ENCODE measurements at regions not wholly inside any gene's neighbourhood (a gene's known extent, or its start where the extent isn't known, plus 50 kb on each side); places are given as distances from the start of the nearest gene placed in this dataset.

DNA sequence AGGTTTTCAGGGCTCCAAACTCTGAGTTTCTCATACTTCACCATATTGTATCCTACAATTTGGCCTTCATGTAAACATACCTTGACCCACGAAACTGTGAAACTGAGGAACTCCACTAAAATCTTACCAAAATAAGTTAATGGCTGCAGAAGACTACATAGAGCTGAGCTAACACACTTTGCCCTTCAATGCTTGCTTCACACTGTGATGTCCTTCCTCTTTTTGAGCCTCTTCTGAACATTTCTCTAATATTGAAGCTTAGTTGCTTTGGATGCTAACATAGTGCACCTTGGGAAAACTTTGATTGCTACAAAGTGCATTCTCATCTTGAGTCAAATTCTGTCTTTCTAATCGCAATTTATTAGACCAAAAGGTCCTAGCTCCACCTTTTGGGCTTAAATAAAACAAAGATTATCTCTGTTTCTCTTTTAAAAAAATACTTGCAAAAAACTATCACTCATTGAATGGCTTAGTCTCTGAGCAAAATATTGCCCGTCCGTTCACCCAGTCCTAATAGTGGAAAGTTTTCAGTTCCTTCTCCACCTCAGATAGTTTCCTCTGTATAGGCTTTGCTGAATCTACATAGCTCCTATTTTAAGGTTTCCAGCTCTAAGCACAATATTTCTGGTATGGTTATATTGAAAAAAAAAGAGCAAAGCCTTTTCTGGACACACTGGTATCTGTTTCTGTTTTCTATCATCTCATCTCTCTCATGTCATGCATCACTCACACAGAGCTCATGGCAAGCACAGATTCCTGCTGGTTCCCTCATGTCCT is 494.6 kb downstream of the RFPL4B start (continued):
- TF ChIP-seq, protein P1, sequence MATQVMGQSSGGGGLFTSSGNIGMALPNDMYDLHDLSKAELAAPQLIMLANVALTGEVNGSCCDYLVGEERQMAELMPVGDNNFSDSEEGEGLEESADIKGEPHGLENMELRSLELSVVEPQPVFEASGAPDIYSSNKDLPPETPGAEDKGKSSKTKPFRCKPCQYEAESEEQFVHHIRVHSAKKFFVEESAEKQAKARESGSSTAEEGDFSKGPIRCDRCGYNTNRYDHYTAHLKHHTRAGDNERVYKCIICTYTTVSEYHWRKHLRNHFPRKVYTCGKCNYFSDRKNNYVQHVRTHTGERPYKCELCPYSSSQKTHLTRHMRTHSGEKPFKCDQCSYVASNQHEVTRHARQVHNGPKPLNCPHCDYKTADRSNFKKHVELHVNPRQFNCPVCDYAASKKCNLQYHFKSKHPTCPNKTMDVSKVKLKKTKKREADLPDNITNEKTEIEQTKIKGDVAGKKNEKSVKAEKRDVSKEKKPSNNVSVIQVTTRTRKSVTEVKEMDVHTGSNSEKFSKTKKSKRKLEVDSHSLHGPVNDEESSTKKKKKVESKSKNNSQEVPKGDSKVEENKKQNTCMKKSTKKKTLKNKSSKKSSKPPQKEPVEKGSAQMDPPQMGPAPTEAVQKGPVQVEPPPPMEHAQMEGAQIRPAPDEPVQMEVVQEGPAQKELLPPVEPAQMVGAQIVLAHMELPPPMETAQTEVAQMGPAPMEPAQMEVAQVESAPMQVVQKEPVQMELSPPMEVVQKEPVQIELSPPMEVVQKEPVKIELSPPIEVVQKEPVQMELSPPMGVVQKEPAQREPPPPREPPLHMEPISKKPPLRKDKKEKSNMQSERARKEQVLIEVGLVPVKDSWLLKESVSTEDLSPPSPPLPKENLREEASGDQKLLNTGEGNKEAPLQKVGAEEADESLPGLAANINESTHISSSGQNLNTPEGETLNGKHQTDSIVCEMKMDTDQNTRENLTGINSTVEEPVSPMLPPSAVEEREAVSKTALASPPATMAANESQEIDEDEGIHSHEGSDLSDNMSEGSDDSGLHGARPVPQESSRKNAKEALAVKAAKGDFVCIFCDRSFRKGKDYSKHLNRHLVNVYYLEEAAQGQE (IDR thresholded peaks at IDR 0.05; ENCODE audit: unreplicated experiment), result no peak

DNA sequence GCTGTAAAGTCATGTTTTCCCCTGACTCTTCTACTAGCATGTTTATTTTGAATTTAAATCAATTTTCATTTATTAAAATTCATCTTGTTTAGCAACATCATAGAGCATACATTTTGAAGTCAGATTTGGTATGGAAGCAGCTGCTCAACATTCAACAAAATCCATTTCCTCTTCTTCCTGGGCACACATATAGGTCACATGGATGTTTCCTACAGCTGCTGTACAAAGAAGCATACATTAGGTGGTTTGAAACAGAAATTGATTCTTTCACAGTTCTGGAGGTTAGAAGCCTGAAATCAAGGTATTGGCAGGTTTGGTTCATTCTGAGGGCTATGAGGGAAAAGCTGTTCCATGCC is 495.2 kb downstream of the RFPL4B start:
- no peaks in the 10 kb centered on the region for H3K36me3 ChIP-seq (ENCODE audit: insufficient read depth)
- Mint-ChIP-seq H3K4me1 (no peaks in the 10 kb centered on the region), H3K36me3 (ENCODE audit: low read depth) (no peaks in the 10 kb centered on the region), H3K4me3 (no peak overlapping the region), H3K27me3 (ENCODE audit: insufficient read depth, low read depth, poor library complexity) (no peaks in the 10 kb centered on the region), H3K27ac (no peak overlapping the region), H3K9me3 (no peaks in the 10 kb centered on the region)
- DNase-seq (ENCODE audit: low spot score) (no peak), ATAC-seq (no peak)
- no peaks in the 10 kb centered on the region for H3F3A ChIP-seq (replicated peaks; ENCODE audit: low read depth)
- H3K9me2 ChIP-seq (ENCODE audit: insufficient read depth), result no peaks in the 10 kb centered on the region
- H3K79me2 ChIP-seq (replicated peaks; ENCODE audit: insufficient read depth), result no peaks in the 10 kb centered on the region
- H2AFZ ChIP-seq, result no peak overlapping the region
- no peaks in the 10 kb centered on the region for H3K4me1 ChIP-seq (ENCODE audit: insufficient read depth)
- H3K4me2 ChIP-seq, result no peak overlapping the region
- H3K27me3 ChIP-seq (ENCODE audit: insufficient read depth), result no peaks in the 10 kb centered on the region
- H3K4me3 ChIP-seq, result no peak overlapping the region
- H4K20me1 ChIP-seq (replicated peaks; ENCODE audit: insufficient read depth), result no peaks in the 10 kb centered on the region
- no peak overlapping the region for H3K27ac ChIP-seq (ENCODE audit: low read depth)
- no peak for TF ChIP-seq STAT1 (IDR thresholded peaks at IDR 0.05; ENCODE audit: unreplicated experiment)
- TF ChIP-seq, protein P2, sequence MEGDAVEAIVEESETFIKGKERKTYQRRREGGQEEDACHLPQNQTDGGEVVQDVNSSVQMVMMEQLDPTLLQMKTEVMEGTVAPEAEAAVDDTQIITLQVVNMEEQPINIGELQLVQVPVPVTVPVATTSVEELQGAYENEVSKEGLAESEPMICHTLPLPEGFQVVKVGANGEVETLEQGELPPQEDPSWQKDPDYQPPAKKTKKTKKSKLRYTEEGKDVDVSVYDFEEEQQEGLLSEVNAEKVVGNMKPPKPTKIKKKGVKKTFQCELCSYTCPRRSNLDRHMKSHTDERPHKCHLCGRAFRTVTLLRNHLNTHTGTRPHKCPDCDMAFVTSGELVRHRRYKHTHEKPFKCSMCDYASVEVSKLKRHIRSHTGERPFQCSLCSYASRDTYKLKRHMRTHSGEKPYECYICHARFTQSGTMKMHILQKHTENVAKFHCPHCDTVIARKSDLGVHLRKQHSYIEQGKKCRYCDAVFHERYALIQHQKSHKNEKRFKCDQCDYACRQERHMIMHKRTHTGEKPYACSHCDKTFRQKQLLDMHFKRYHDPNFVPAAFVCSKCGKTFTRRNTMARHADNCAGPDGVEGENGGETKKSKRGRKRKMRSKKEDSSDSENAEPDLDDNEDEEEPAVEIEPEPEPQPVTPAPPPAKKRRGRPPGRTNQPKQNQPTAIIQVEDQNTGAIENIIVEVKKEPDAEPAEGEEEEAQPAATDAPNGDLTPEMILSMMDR (conservative IDR thresholded peaks at IDR 0.05; ENCODE audit: low read depth in 2 of 2), result no peak
- TF ChIP-seq CREB1 (CRISPR knock-in tag; IDR thresholded peaks at IDR 0.05; ENCODE audit: low read depth), result no peak
- no peak for TF ChIP-seq JUNB (IDR thresholded peaks at IDR 0.05; ENCODE audit: unreplicated experiment)
- no peak for TF ChIP-seq ZNF331 (CRISPR knock-in tag; IDR thresholded peaks at IDR 0.05; ENCODE audit: low read depth)
- TF ChIP-seq POLR2AphosphoS5 (IDR thresholded peaks at IDR 0.05; ENCODE audit: low read depth), result no peak
- no peak for TF ChIP-seq ZNF114 (CRISPR knock-in tag; IDR thresholded peaks at IDR 0.05)
- TF ChIP-seq, protein P3, sequence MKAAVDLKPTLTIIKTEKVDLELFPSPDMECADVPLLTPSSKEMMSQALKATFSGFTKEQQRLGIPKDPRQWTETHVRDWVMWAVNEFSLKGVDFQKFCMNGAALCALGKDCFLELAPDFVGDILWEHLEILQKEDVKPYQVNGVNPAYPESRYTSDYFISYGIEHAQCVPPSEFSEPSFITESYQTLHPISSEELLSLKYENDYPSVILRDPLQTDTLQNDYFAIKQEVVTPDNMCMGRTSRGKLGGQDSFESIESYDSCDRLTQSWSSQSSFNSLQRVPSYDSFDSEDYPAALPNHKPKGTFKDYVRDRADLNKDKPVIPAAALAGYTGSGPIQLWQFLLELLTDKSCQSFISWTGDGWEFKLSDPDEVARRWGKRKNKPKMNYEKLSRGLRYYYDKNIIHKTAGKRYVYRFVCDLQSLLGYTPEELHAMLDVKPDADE (IDR thresholded peaks at IDR 0.05), result no peak
- TF ChIP-seq NANOG (IDR thresholded peaks at IDR 0.05; ENCODE audit: borderline replicate concordance), result no peak
- TF ChIP-seq, protein P4, sequence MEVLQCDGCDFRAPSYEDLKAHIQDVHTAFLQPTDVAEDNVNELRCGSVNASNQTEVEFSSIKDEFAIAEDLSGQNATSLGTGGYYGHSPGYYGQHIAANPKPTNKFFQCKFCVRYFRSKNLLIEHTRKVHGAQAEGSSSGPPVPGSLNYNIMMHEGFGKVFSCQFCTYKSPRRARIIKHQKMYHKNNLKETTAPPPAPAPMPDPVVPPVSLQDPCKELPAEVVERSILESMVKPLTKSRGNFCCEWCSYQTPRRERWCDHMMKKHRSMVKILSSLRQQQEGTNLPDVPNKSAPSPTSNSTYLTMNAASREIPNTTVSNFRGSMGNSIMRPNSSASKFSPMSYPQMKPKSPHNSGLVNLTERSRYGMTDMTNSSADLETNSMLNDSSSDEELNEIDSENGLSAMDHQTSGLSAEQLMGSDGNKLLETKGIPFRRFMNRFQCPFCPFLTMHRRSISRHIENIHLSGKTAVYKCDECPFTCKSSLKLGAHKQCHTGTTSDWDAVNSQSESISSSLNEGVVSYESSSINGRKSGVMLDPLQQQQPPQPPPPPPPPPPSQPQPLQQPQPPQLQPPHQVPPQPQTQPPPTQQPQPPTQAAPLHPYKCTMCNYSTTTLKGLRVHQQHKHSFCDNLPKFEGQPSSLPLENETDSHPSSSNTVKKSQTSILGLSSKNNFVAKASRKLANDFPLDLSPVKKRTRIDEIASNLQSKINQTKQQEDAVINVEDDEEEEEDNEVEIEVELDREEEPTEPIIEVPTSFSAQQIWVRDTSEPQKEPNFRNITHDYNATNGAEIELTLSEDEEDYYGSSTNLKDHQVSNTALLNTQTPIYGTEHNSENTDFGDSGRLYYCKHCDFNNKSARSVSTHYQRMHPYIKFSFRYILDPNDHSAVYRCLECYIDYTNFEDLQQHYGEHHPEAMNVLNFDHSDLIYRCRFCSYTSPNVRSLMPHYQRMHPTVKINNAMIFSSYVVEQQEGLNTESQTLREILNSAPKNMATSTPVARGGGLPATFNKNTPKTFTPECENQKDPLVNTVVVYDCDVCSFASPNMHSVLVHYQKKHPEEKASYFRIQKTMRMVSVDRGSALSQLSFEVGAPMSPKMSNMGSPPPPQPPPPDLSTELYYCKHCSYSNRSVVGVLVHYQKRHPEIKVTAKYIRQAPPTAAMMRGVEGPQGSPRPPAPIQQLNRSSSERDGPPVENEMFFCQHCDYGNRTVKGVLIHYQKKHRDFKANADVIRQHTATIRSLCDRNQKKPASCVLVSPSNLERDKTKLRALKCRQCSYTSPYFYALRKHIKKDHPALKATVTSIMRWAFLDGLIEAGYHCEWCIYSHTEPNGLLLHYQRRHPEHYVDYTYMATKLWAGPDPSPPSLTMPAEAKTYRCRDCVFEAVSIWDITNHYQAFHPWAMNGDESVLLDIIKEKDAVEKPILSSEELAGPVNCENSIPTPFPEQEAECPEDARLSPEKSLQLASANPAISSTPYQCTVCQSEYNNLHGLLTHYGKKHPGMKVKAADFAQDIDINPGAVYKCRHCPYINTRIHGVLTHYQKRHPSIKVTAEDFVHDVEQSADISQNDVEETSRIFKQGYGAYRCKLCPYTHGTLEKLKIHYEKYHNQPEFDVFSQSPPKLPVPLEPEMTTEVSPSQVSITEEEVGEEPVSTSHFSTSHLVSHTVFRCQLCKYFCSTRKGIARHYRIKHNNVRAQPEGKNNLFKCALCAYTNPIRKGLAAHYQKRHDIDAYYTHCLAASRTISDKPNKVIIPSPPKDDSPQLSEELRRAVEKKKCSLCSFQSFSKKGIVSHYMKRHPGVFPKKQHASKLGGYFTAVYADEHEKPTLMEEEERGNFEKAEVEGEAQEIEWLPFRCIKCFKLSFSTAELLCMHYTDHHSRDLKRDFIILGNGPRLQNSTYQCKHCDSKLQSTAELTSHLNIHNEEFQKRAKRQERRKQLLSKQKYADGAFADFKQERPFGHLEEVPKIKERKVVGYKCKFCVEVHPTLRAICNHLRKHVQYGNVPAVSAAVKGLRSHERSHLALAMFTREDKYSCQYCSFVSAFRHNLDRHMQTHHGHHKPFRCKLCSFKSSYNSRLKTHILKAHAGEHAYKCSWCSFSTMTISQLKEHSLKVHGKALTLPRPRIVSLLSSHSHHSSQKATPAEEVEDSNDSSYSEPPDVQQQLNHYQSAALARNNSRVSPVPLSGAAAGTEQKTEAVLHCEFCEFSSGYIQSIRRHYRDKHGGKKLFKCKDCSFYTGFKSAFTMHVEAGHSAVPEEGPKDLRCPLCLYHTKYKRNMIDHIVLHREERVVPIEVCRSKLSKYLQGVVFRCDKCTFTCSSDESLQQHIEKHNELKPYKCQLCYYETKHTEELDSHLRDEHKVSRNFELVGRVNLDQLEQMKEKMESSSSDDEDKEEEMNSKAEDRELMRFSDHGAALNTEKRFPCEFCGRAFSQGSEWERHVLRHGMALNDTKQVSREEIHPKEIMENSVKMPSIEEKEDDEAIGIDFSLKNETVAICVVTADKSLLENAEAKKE (CRISPR knock-in tag; IDR thresholded peaks at IDR 0.05), result no peak
- TF ChIP-seq EZH2phosphoT487 (IDR thresholded peaks at IDR 0.05; ENCODE audit: unreplicated experiment), result no peak
- no peak for TF ChIP-seq EZH2 (IDR thresholded peaks at IDR 0.05; ENCODE audit: low read depth, unreplicated experiment)
